HG03196 (cell line): ENCODE measurements at regions not wholly inside any gene's neighbourhood (a gene's known extent, or its start where the extent isn't known, plus 50 kb on each side); places are given as distances from the start of the nearest gene placed in this dataset.

ENCODE experiments used
- ATAC-seq: cut with Tn5 transposase; IDR thresholded peaks from one replicate; pipeline ENCODE4 v1.9.1; 2021; ENCODE audit not compliant: unreplicated experiment

GRCh38 chr3:135851201-135852081 is 114.1 kb upstream of the PPP2R3A start:
- ATAC-seq: no peak

- no peak for ATAC-seq
These were observed 111.5 kb upstream of the PPP2R3A start for GRCh38 chr3:135853981-135854380.

GRCh38 chr3:135860761-135861160 is 104.8 kb upstream of the PPP2R3A start:
- ATAC-seq: no peak

- no peak for ATAC-seq
These were observed 103.2 kb upstream of the PPP2R3A start for GRCh38 chr3:135862361-135862760.

- ATAC-seq: no peak
These were observed 101.5 kb upstream of the PPP2R3A start for GRCh38 chr3:135864060-135864459.

GRCh38 chr3:135865085-135865484 is 100.4 kb upstream of the PPP2R3A start:
- ATAC-seq: no peak

DNA sequence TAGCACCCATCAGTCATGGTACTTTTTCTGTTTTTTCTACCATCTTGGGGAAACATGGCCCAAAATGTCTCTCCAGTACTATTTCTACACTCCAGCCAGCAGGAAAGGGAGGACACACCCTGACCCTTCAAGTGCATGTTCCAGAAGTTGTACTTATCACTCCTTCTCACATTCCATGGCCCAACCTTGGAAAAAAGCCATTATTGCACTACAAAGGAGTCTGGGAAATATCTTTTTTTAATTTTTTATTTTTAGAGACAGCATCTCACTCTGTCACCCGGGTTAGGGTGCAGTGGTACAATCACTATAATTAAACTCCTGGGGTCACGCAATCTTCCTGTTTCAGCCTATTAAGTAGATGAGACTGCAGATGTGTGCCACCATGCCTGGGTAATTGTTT is 100.0 kb upstream of the PPP2R3A start:
- no peak for ATAC-seq

- ATAC-seq: no peak
These were observed 97.6 kb upstream of the PPP2R3A start for GRCh38 chr3:135867911-135868310.

- no peak for ATAC-seq
These were observed 96.7 kb upstream of the PPP2R3A start for GRCh38 chr3:135868801-135869200.

GRCh38 chr3:135869439-135870105 is 96.0 kb upstream of the PPP2R3A start:
- no peak for ATAC-seq

GRCh38 chr3:135871311-135871710 is 94.2 kb upstream of the PPP2R3A start:
- no peak for ATAC-seq

GRCh38 chr3:135874035-135874434 is 91.5 kb upstream of the PPP2R3A start:
- no peak for ATAC-seq

GRCh38 chr3:135878501-135878900 is 87.0 kb upstream of the PPP2R3A start:
- ATAC-seq: no peak

- ATAC-seq: no peak
These were observed 79.6 kb upstream of the PPP2R3A start for GRCh38 chr3:135885885-135886284.

DNA sequence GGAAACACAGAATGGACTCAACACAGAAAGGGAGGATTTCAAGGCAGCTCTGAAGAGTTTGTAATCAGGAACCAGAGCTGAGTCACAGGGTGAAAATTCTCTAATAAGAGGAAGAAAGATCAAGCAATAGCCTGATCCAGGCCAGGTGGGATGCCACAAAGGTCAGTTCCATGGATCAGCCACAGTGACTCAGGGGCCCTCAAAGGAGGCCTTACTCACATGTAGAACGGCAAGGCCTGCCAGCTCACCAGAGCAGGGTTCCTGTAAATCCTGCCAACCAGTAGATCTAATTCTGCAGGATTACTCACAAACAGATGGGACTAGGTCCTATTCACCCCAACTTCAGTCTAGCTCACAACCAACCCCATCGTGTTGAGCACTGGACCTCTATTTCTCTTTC is 78.3 kb upstream of the PPP2R3A start:
- ATAC-seq: no peak

- no peak for ATAC-seq
These were observed 76.1 kb upstream of the PPP2R3A start for GRCh38 chr3:135889443-135889842.

- no peak for ATAC-seq
These were observed 74.4 kb upstream of the PPP2R3A start for GRCh38 chr3:135891121-135891520.

GRCh38 chr3:135895106-135895733 is 70.3 kb upstream of the PPP2R3A start:
- no peak for ATAC-seq

DNA sequence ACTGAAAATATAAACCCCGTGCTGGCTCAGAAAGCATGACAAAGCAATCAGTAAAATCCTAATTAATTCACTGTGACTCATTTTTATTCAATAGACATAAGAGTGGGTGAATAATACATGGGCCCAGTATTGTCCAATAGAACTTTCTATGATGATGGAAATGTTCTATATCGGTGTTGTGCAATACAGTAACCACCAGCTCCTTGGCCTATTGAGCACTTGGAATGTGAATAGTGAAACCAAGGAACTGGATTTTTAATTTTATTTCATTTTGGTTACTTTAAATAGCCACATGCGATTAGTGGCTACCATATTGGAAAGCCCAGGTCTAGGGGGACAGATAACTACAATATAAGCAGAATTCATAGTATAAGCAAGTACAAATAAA is 69.8 kb upstream of the PPP2R3A start:
- ATAC-seq: no peak

DNA sequence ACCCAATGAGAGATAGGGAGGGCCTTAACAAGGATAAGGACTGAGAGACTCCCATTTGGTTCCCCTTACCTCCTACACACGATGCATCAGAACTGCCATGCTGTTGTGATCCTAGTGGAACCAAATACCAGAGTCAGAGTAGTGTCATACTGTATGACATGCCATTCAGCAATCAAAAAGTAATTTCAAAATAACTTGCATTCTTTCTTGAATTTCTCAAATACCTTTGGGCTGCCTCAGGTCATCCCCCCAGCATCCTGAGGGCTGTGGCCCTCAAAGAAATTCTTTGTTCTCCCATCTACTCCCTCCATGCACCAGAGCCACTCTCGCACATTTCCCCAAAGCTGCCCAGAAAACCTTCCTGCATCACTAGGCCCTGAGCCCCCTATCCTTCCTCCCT is 68.9 kb upstream of the PPP2R3A start:
- ATAC-seq: no peak

DNA sequence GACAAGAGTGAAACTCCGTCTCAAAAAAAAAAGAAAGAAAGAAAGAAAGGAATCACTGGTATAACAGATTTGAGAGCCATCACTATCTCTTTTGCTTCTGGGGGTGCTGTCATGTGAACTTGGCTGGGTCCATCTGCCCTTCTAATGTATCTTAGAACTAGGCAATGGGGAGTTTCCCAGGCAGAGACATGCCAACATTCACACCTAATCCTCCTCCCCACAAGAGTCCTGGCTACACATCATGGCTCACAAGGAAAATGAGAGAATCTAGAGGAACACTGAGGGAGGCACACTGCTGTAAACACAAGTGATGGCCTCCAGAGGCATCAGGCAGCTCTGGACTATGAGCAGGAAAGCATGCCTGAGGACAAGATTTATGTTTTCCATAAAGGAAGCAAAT is 67.8 kb upstream of the PPP2R3A start:
- no peak for ATAC-seq

DNA sequence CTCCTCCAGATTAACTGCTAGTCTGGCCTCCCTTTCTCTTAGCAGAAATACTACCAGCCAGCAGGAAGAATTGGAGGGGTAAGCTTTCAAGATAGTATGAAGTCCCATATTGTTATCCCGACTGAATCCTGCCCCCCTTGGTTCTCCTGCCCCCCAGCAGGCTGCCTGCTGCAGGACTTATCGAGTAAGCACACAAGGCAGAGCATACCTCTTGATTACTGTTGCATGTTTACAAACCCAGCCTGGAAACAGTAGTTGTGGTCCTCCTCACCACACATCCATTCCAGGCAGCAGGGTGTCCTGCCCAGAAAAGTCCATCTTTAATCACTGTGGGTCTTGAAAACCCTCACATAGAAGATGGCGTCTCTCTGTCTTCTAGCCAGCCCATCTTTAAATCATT is 66.8 kb upstream of the PPP2R3A start:
- ATAC-seq: no peak
